Duodenal mucosa (tissue), 2 donors: ENCODE measurements at regions not wholly inside any gene's neighbourhood (a gene's known extent, or its start where the extent isn't known, plus 50 kb on each side); places are given as distances from the start of the nearest gene placed in this dataset.

ENCODE experiments used
- H3K27ac ChIP-seq: one replicate; pipeline ENCODE4 v1.7.0; 2013; ENCODE audit warnings: low read depth, low read length
- H3K27me3 ChIP-seq, 2 donors: one replicate each; pipeline ENCODE4 v1.7.0; 2013; ENCODE audit warnings: low read length in 2 of 2, control low read depth in 1 of 2; ENCODE audit not compliant: insufficient read depth in 2 of 2, control insufficient read depth in 1 of 2
- H3K36me3 ChIP-seq, 2 donors: one replicate each; pipeline ENCODE4 v1.7.0; 2013; ENCODE audit warnings: low read length in 2 of 2, control low read depth in 1 of 2; ENCODE audit not compliant: insufficient read depth in 2 of 2, control insufficient read depth in 1 of 2
- H3K4me1 ChIP-seq, 2 donors: one replicate each; pipeline ENCODE4 v1.7.0; 2013; ENCODE audit warnings: low read length in 2 of 2, control low read depth in 1 of 2; ENCODE audit not compliant: insufficient read depth in 2 of 2, control insufficient read depth in 1 of 2
- H3K4me3 ChIP-seq, 2 donors: one replicate each; pipeline ENCODE4 v1.7.0; 2013; ENCODE audit warnings: low read length in 2 of 2, low read depth in 1 of 2
- H3K9ac ChIP-seq, 2 donors: one replicate each; pipeline ENCODE4 v1.7.0; 2013; ENCODE audit warnings: low read length in 2 of 2, low read depth in 1 of 2
- H3K9me3 ChIP-seq, 2 donors: one replicate each; pipeline ENCODE4 v1.7.0; 2013; ENCODE audit warnings: low read length in 2 of 2, control low read depth in 1 of 2; ENCODE audit not compliant: control insufficient read depth in 1 of 2

DNA sequence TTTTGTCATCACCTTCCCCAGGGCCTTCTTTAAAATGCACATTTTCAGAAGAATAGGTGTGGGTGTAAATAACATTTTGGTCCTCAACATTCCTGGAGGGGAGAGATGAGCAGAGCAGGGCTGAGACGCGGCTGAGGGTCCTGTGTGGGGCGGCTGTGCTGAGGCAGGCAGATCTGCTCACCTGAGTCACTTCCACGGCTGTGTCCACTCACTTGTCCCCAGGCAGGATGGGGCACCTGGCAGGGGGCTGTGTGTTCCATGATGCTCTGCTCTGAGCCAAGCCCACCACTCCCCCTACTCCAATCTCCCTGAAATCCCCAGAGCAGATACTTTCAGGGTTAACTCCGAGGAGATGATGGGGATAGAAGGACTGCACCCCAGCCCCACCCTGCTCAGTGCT is 93.8 kb downstream of the GLRX3 start:
- no peak overlapping the region for H3K9ac ChIP-seq
- H3K27ac ChIP-seq: no peak overlapping the region
- no peak overlapping the region for H3K4me3 ChIP-seq
- H3K36me3 ChIP-seq: no peaks in the 10 kb centered on the region
- H3K27me3 ChIP-seq: no peaks in the 10 kb centered on the region
- H3K9me3 ChIP-seq: peaks cover 3 to 8% of the 10 kb centered on the region in 2 donors
- no peaks in the 10 kb centered on the region for H3K4me1 ChIP-seq

DNA sequence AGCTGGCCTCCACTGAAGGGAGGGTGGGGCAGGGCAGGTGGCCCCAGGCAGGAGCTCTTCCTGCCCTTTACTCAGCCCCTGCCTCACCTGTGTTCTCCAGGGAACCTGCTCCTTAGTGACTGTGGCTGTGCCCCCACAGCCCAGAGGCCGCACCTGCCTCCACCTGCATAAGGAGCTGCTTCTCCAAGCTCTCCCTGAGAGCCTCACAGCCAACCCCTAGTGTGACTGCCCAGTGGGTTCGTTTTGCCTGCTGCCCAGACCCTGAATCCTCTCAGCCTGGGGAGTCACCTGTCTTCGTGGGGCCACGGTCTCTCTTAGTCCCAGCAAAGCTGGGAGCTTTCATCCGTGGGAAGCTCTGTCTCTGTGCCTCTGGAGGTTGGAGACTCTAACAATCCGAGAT is 94.4 kb downstream of the GLRX3 start:
- no peak overlapping the region for H3K9ac ChIP-seq

DNA sequence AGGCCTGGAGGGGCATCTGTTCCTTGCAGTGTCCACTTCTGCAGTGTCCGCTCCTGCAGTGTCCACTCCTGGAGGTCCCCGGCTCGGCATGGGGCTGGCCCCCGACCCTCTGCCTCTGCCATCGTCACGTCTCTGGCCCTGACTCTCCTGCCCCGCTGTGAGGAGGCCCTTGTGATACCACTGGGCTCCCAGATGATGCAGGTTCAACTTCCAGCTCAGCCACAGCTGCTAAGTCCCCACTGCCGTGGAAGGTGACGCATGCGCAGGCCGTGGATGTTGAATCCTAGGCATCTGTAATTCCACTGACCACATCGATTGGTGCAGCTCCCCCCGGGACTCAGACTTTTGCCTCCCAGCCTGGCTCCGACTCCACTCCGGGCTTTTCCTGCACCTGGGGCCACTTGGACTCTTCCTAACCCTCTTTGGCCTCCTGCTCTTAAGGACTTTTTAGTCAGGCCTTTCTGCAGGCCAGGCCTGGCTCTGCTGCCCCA is 95.1 kb downstream of the GLRX3 start:
- Histone ChIP-seq H3K9ac (no peak overlapping the region), H3K27ac (no peak overlapping the region), H3K4me1 (no peaks in the 10 kb centered on the region), H3K27me3 (no peaks in the 10 kb centered on the region), H3K36me3 (no peaks in the 10 kb centered on the region), H3K4me3 (no peak overlapping the region), H3K9me3 (peaks cover 3 to 8% of the 10 kb centered on the region in 2 donors)

More for the DNA sequence above, 94.4 kb downstream of the GLRX3 start:
- H3K27me3 ChIP-seq: no peaks in the 10 kb centered on the region
- no peaks in the 10 kb centered on the region for H3K36me3 ChIP-seq
- no peak overlapping the region for H3K27ac ChIP-seq
- H3K4me1 ChIP-seq: no peaks in the 10 kb centered on the region
- H3K9me3 ChIP-seq: peaks cover 3 to 8% of the 10 kb centered on the region in 2 donors
- no peak overlapping the region for H3K4me3 ChIP-seq

DNA sequence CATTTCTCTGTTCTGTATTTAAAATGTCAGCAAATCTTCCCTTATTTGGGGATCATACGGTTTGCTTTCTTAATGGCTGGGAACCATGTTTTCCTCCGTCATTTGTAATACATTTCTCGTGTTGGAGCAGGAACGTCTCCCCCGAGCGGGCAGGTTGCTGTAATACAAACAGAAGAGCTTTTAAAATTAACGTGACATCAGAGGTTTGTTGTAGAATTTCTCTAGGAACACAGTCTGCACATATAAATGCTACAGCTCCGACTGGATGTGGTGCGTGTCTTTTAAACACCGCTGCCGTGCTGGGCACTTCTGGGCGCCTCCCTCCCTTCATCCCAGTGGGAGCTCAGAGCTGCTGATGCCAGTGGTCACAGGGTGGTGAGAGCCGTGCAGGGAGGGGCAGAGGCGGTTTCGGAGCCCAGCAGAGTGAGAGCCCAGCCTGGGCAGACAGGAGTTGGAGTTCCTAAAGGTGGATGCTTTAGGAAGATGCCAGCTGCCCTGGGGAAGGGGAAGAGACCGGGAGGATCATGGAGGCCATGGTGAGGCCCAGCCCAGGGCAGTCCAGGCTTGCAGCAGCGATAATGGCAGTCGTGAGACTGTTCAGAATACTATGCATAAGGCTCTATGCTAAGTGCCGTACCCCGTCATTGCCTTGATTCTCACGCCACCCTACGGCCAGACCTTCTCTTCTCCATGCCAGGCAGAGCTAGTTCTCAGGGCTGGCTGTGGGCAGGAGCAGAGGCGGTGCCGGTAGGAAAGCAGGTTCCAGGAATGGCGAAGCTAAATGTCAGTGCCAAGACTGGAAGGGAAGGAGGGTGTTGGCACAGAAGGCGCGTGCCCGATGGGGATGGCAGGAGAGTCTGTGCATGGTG is 96.2 kb downstream of the GLRX3 start:
- Histone ChIP-seq H3K27ac (no peak overlapping the region), H3K4me3 (no peak overlapping the region), H3K9me3 (peaks cover 1 to 8% of the 10 kb centered on the region in 2 donors), H3K9ac (no peak overlapping the region), H3K4me1 (no peaks in the 10 kb centered on the region), H3K36me3 (no peaks in the 10 kb centered on the region), H3K27me3 (no peaks in the 10 kb centered on the region)

DNA sequence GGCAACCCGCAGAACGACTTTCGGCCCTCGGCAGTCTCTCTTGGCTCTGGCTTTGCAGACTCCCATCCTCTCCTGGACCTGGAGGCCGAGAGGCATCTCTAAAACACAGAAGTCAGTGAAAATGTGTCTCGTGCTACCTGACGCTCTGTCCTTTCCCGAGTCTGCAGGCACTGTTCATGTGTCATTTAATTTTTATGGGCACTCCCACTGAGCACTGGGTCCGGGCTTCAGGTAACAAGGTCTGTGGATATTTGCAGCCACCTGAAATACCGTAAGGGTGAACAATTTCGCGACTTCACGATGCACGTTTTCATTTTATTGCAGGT is 96.8 kb downstream of the GLRX3 start:
- H3K9me3 ChIP-seq: peaks cover 0 to 5% of the 10 kb centered on the region in 2 donors
- no peaks in the 10 kb centered on the region for H3K4me1 ChIP-seq
- no peak overlapping the region for H3K9ac ChIP-seq
- no peak overlapping the region for H3K4me3 ChIP-seq
- no peaks in the 10 kb centered on the region for H3K27me3 ChIP-seq
- H3K36me3 ChIP-seq: no peaks in the 10 kb centered on the region
- H3K27ac ChIP-seq: no peak overlapping the region

DNA sequence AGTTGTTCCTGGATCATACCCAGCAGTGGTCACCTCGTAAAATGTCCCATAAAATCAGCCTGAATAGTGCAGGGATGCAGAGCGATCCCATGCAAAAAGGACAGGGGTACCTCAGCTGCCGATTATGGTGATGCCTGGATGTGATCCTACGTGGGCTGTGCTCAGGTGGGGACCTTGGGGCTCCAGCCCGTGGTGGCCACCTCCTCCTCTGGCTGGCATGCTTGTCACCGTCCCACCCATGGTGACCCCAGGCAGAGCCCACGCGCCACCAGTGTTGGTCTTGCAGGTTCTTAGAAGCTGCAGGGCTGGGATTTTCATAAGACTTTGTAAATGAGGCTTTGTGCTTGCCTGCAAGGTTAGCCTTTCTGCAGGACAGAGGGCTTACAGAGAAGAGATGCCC is 97.2 kb downstream of the GLRX3 start:
- no peak overlapping the region for H3K27ac ChIP-seq
- H3K4me3 ChIP-seq: no peak overlapping the region
- H3K36me3 ChIP-seq: no peaks in the 10 kb centered on the region
- H3K4me1 ChIP-seq: no peaks in the 10 kb centered on the region
- no peak overlapping the region for H3K9ac ChIP-seq
- H3K9me3 ChIP-seq: peaks cover 0 to 1% of the 10 kb centered on the region in 2 donors
- H3K27me3 ChIP-seq: no peaks in the 10 kb centered on the region

DNA sequence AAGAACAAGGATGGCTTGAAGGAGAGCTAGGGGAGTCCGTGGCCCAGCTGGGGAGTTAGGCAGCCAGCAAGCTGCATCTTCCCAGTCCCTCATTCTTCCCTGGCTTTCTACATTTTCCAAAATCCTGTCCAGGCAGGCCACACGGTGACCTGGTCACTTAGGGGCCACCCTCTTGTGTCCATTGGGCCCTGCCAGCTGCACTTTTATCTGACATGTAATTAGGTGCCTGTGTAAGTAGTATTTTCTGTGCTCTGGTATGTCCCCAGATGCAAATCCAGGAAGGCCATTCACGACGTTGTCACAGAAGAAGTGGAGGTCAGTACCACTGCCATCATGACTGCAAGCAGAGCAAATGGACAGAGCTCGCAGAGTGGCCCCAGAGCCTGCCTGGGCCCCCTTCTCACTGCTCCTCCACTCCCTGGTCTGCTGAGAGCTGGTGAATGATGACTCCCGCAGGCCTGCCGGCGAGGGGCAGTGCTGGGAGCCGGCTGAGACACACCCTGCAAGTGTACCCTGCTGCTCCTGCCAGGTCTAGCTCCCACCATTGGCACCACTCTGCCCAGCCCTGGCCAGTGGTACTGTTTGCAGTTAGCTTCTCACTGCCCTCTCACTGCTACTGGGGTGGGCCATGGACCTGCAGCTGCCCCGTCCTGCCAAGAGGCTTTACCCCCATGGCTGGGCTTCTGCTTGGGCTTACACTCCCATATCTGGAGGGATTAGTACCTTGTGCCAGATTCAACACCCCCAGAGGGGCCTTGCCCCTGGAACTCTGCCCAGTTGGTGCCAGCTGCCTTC is 98.2 kb downstream of the GLRX3 start:
- no peak overlapping the region for H3K4me3 ChIP-seq
- no peak overlapping the region for H3K27ac ChIP-seq
- H3K36me3 ChIP-seq: no peaks in the 10 kb centered on the region
- H3K9me3 ChIP-seq: no peaks in the 10 kb centered on the region
- H3K9ac ChIP-seq: no peak overlapping the region
- no peaks in the 10 kb centered on the region for H3K4me1 ChIP-seq
- no peaks in the 10 kb centered on the region for H3K27me3 ChIP-seq

DNA sequence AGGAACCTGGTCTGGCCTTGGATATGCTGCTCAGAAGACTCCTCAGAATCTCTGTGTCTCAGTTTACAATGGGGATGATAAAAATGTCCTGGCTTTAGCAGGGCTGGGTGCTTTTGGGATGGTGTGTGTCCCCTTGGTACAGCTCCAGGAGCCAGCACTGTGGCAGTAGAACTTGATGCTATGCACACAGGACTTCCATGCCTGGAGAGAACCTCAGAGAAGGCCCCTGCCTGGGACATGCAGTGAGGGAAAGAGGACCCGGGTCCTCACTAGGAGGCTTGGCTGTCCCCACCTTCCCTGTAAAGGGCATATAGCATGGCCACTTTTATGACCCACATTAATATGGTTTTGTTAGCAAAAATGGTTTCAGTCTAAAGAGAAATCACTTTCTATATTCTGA is 100.5 kb downstream of the GLRX3 start:
- no peaks in the 10 kb centered on the region for H3K9me3 ChIP-seq
- H3K36me3 ChIP-seq: no peaks in the 10 kb centered on the region
- no peaks in the 10 kb centered on the region for H3K4me1 ChIP-seq
- no peak overlapping the region for H3K9ac ChIP-seq
- no peak overlapping the region for H3K27ac ChIP-seq
- H3K4me3 ChIP-seq: no peak overlapping the region
- H3K27me3 ChIP-seq: no peaks in the 10 kb centered on the region

DNA sequence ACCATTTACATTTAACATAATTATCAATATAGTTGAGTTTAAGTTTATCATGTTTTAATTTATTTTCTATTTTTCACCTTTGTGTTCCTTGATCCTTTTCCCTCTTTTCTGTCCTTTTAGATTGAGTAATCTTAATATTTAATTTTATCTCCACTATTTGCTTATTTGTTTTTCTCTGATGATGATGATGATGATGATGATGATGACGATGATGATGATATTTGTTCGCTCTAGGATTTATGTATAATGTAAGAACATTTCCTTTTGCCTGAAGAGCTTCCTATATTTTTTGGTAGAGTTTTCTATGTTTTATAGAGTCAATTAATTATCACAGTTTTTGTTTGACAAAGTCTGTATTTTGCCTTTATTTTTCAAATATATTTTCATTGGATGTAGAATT is 104.2 kb downstream of the GLRX3 start:
- H3K27me3 ChIP-seq: peaks cover 0 to 3% of the 10 kb centered on the region in 2 donors
- H3K4me3 ChIP-seq: no peak overlapping the region
- H3K27ac ChIP-seq: no peak overlapping the region
- H3K36me3 ChIP-seq: no peaks in the 10 kb centered on the region
- no peaks in the 10 kb centered on the region for H3K4me1 ChIP-seq
- H3K9ac ChIP-seq: no peak overlapping the region
- no peaks in the 10 kb centered on the region for H3K9me3 ChIP-seq

DNA sequence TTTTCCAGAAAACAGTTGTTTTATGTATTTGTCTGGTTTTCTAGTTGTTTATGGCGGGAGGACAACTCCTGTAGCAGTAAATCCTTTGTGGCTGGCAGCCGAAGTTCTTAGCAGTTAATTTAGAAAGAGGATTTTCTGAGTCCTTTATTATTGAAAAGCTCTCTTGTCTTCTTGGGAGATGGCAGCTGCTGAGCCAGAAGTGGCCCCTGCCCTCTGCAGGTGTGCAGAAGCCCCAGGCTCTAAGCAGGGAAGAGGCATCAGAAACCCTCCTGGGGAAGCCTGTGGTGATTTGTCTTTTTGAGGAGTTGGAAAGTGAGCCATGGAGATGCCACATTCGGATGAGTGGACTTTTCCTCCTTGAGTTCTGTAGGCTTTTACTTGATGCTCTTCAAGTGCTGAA is 106.3 kb downstream of the GLRX3 start:
- no peak overlapping the region for H3K9ac ChIP-seq
- no peak overlapping the region for H3K4me3 ChIP-seq
- H3K9me3 ChIP-seq: no peaks in the 10 kb centered on the region
- H3K36me3 ChIP-seq: no peaks in the 10 kb centered on the region
- H3K27ac ChIP-seq: no peak overlapping the region
- H3K27me3 ChIP-seq: peaks cover 0 to 3% of the 10 kb centered on the region in 2 donors
- no peaks in the 10 kb centered on the region for H3K4me1 ChIP-seq
